Endothelial cell of umbilical vein (primary cell): ENCODE measurements at regions not wholly inside any gene's neighbourhood (a gene's known extent, or its start where the extent isn't known, plus 50 kb on each side); places are given as distances from the start of the nearest gene placed in this dataset.

Experiments
- BruUV-seq: library from RNA; stranded (reverse); fragments of 400-500 nt; replicated peaks from 2 replicates; lab custom pipeline; 2021; lab: Mats Ljungman, UMichigan
- CTCF ChIA-PET: fragments of 300-600, 350-600 bp; sonication (Branson Sonifier 250); formaldehyde crosslinking; loops from one replicate; lab custom pipeline; 2021; ENCODE audit warnings: antibody characterized with exemption, inconsistent platforms; lab: Charles Lee
- POLR2A ChIA-PET: fragments of 300-600, 350-600 bp; sonication (Branson Sonifier 250); formaldehyde crosslinking; loops from one replicate; lab custom pipeline; 2021; ENCODE audit warnings: antibody characterized with exemption, inconsistent platforms; lab: Charles Lee
- DNase-seq: peaks from one replicate; pipeline ENCODE4 v3.0.0-alpha.2; 2011; ENCODE audit warnings: low read depth, low spot score
- FAIRE-seq: peaks from 2 replicates; lab custom pipeline; 2011; peaks lifted over from hg19 to GRCh38; lab: Jason Lieb, UNC
- H2AFZ ChIP-seq: 2 replicates; pipeline ENCODE4 v1.6.0; 2012; ENCODE audit warnings: low read depth, low read length, control low read depth, inconsistent platforms
- H3K27ac ChIP-seq: 2 replicates; pipeline ENCODE4 v1.5.1; 2011; ENCODE audit warnings: low read depth, mild to moderate bottlenecking, control low read depth, low read length, moderate library complexity; ENCODE audit not compliant: insufficient read depth
- H3K27me3 ChIP-seq, 2 experiments: 2 replicates each; pipeline versions ENCODE4 v1.6.0 to v1.6.1; 2011; ENCODE audit warnings: low read length in 2 of 2, mixed read lengths in 1 of 2; ENCODE audit not compliant: control insufficient read depth in 2 of 2, insufficient read depth in 2 of 2
- H3K36me3 ChIP-seq, 2 experiments: 2 replicates in 1 of 2; 3 replicates in 1 of 2; pipeline ENCODE4 v1.5.1; 2011; ENCODE audit warnings: low read length in 2 of 2, mild to moderate bottlenecking in 1 of 2, moderate library complexity in 1 of 2; ENCODE audit not compliant: control insufficient read depth in 2 of 2, insufficient read depth in 2 of 2; ENCODE audit errors: extremely low read depth in 1 of 2
- H3K4me1 ChIP-seq: 3 replicates; pipeline ENCODE4 v1.5.1; 2011; ENCODE audit warnings: mild to moderate bottlenecking, low read length; ENCODE audit not compliant: control insufficient read depth, insufficient read depth; ENCODE audit errors: extremely low read depth
- H3K4me2 ChIP-seq: 2 replicates; pipeline ENCODE4 v1.6.1; 2011; ENCODE audit warnings: low read length, control low read depth, mixed read lengths; ENCODE audit not compliant: insufficient read depth
- H3K4me3 ChIP-seq, 3 experiments: fragments of 200-600 bp in 1 of 3; sonication (generic), shearing (Covaris generic) in 1 of 3; replicated peaks in 1 of 3; 2 replicates each; pipeline ENCODE4 v1.5.1; 2011 to 2016; ENCODE audit warnings: control low read depth in 3 of 3, low read length in 3 of 3, mild to moderate bottlenecking in 2 of 3, inconsistent platforms in 1 of 3, low read depth in 1 of 3, moderate library complexity in 1 of 3; ENCODE audit not compliant: insufficient read depth in 1 of 3
- H3K79me2 ChIP-seq: 2 replicates; pipeline ENCODE4 v1.6.0; 2012; ENCODE audit warnings: low read length, inconsistent platforms; ENCODE audit not compliant: control insufficient read depth, insufficient read depth
- H3K9ac ChIP-seq: replicated peaks from 2 replicates; pipeline ENCODE3; 2011; ENCODE audit warnings: low read length, control low read depth; ENCODE audit not compliant: insufficient read depth; ENCODE audit errors: extremely low read depth
- H3K9me1 ChIP-seq: replicated peaks from 3 replicates; pipeline ENCODE4 v1.6.0; 2011; ENCODE audit warnings: mild to moderate bottlenecking, low read length; ENCODE audit not compliant: control insufficient read depth, insufficient read depth; ENCODE audit errors: extremely low read depth
- H3K9me3 ChIP-seq: replicated peaks from 2 replicates; pipeline ENCODE4 v1.5.1; 2012; ENCODE audit warnings: low read length, inconsistent platforms; ENCODE audit not compliant: control insufficient read depth, insufficient read depth
- H4K20me1 ChIP-seq: replicated peaks from 2 replicates; pipeline ENCODE3; 2011; ENCODE audit warnings: mild to moderate bottlenecking, low read length; ENCODE audit not compliant: control insufficient read depth, insufficient read depth; ENCODE audit errors: extremely low read depth
- EZH2 ChIP-seq: IDR thresholded peaks from 2 replicates; pipeline ENCODE4 v1.6.1; 2012; ENCODE audit warnings: borderline replicate concordance, low read depth, mild to moderate bottlenecking, moderate library complexity, low read length, inconsistent platforms; ENCODE audit not compliant: severe bottlenecking
- FOS ChIP-seq: IDR thresholded peaks from 2 replicates; pipeline ENCODE4 v1.6.1; 2011; ENCODE audit warnings: mild to moderate bottlenecking, low read length, moderate library complexity, borderline replicate concordance; ENCODE audit not compliant: insufficient read depth
- GATA2 ChIP-seq: IDR thresholded peaks from 2 replicates; pipeline ENCODE4 v1.7.0; 2011; ENCODE audit warnings: low read depth, mild to moderate bottlenecking, moderate library complexity, mixed read lengths, low read length; ENCODE audit not compliant: insufficient read length, insufficient read depth
- JUN ChIP-seq: IDR thresholded peaks from 2 replicates; pipeline ENCODE4 v1.6.1; 2011; ENCODE audit warnings: borderline replicate concordance, low read depth; ENCODE audit not compliant: insufficient read length, insufficient read depth
- MYC ChIP-seq: IDR thresholded peaks from one replicate; pipeline ENCODE4 v1.6.1; 2011; ENCODE audit warnings: mild to moderate bottlenecking, low read depth, low read length
- POLR2A ChIP-seq: IDR thresholded peaks from 2 replicates; pipeline ENCODE4 v1.6.1; 2012; ENCODE audit warnings: low read depth, mild to moderate bottlenecking, control low read depth, low read length
- POLR2AphosphoS5 ChIP-seq: IDR thresholded peaks from 2 replicates; pipeline ENCODE4 v1.6.1; 2012; ENCODE audit warnings: low read depth, mild to moderate bottlenecking, control low read depth, low read length, moderate library complexity; ENCODE audit not compliant: insufficient read depth
- dilution Hi-C: fragments of 300-500 bp; cut with MboI; formaldehyde crosslinking; loops from one replicate; pipeline ENCODE4 v1.15.0; 2019; ENCODE audit warnings: low sequenced_read_pairs; ENCODE audit not compliant: extremely low pct_ligation_motif_present
- intact Hi-C: fragments of 100-400 bp; cut with micrococcal nuclease; formaldehyde crosslinking; loops from one replicate; pipeline ENCODE4 v1.10.0; 2022
- TF ChIP-seq, protein P1 (sequence below), 2 donors: IDR thresholded peaks; 1 replicate in 1 of 2; 2 replicates in 1 of 2; pipeline ENCODE4 v1.5.1; 2011; ENCODE audit warnings: low read length in 2 of 2, mild to moderate bottlenecking in 2 of 2, moderate library complexity in 2 of 2, control low read depth in 1 of 2, inconsistent platforms in 1 of 2, low read depth in 1 of 2; ENCODE audit not compliant: insufficient read depth in 1 of 2; ENCODE audit errors: extremely low read depth in 1 of 2
- TF ChIP-seq, protein P2 (sequence below): IDR thresholded peaks from 2 replicates; pipeline ENCODE4 v1.6.1; 2011; ENCODE audit not compliant: insufficient read depth, insufficient read length

DNA sequence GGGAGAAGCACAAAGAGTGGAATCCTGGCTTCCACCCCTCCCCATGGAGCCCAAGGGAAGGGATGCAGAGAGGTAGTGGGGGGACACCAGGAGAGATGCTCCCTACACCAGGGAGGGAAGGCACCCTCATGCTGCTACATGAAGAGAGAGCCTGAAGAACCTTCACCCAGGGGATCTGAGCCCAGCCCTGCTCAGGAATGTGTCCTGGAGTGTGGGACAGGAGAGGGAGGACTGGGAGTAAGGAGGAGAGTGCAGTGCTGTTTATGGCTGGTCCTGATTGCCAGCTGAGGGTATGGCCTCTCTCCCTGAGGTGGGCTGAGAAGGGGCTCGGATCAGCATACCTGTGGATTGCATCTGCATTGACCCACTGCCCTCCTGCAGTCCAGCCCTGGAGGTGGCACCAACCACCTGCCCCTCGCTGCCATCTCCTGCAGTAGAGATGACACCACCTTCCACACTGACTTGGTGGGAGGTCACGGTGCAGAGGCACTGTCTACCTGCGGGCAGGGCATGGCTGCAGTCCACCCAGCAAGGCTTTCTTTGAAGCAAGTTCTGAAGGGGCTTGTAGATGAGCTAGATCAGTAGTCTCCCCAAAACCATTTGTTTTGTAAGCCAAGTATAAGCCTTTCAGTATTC lies 114.9 kb upstream of the SLC25A48 start:
- no peaks in the 10 kb centered on the region for H3K9me1 ChIP-seq
- no peaks in the 10 kb centered on the region for H3K9me3 ChIP-seq
- intact Hi-C loops (no loop called here), dilution Hi-C loops (no loop called here)
- POLR2A ChIA-PET: no interaction called here
- H4K20me1 ChIP-seq: no peaks in the 10 kb centered on the region
- BruUV-seq: no TSS peak
- H3K27me3 ChIP-seq: no peaks in the 10 kb centered on the region
- H3K4me2 ChIP-seq: no peak overlapping the region
- CTCF ChIA-PET: no interaction called here
- no peak overlapping the region for H3K4me3 ChIP-seq
- H2AFZ ChIP-seq: no peak overlapping the region
- no peaks in the 10 kb centered on the region for H3K4me1 ChIP-seq
- H3K79me2 ChIP-seq: no peaks in the 10 kb centered on the region
- TF ChIP-seq GATA2 (no peak), JUN (no peak), MYC (no peak), POLR2A (no peak), POLR2AphosphoS5 (no peak), EZH2 (no peak), FOS (no peak)
- TF ChIP-seq, protein P1, sequence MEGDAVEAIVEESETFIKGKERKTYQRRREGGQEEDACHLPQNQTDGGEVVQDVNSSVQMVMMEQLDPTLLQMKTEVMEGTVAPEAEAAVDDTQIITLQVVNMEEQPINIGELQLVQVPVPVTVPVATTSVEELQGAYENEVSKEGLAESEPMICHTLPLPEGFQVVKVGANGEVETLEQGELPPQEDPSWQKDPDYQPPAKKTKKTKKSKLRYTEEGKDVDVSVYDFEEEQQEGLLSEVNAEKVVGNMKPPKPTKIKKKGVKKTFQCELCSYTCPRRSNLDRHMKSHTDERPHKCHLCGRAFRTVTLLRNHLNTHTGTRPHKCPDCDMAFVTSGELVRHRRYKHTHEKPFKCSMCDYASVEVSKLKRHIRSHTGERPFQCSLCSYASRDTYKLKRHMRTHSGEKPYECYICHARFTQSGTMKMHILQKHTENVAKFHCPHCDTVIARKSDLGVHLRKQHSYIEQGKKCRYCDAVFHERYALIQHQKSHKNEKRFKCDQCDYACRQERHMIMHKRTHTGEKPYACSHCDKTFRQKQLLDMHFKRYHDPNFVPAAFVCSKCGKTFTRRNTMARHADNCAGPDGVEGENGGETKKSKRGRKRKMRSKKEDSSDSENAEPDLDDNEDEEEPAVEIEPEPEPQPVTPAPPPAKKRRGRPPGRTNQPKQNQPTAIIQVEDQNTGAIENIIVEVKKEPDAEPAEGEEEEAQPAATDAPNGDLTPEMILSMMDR (IDR thresholded peaks at IDR 0.05; ENCODE audit: extremely low read depth in 1 of 2, insufficient read depth in 1 of 2, low read depth in 1 of 2, low read length in 2 of 2): no peak
- TF ChIP-seq, protein P2, sequence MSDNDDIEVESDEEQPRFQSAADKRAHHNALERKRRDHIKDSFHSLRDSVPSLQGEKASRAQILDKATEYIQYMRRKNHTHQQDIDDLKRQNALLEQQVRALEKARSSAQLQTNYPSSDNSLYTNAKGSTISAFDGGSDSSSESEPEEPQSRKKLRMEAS: no peak
- no peak overlapping the region for H3K9ac ChIP-seq
- no peak overlapping the region for H3K27ac ChIP-seq
- DNase-seq: no peak
- H3K36me3 ChIP-seq: no peaks in the 10 kb centered on the region
- FAIRE-seq: no peak
